HG03354 (cell line): ENCODE measurements at regions not wholly inside any gene's neighbourhood (a gene's known extent, or its start where the extent isn't known, plus 50 kb on each side); places are given as distances from the start of the nearest gene placed in this dataset.

Experiments
- ATAC-seq: cut with Tn5 transposase; IDR thresholded peaks from one replicate; pipeline ENCODE4 v1.9.1; 2021; ENCODE audit warnings: mild to moderate bottlenecking; ENCODE audit not compliant: unreplicated experiment, poor library complexity, severe bottlenecking

GRCh38 chr15:25946241-25946805 lies 83.2 kb upstream of the ATP10A start:
- ATAC-seq = no peak

- ATAC-seq = no peak
Observed at GRCh38 chr15:25944386-25944785, 81.3 kb upstream of the ATP10A start.

- ATAC-seq = no peak
Observed at GRCh38 chr15:25943831-25944230, 80.7 kb upstream of the ATP10A start.

GRCh38 chr15:25939122-25939521 lies 76.0 kb upstream of the ATP10A start:
- ATAC-seq = peak; percentile 97

GRCh38 chr15:25937796-25938195 lies 74.7 kb upstream of the ATP10A start:
- no peak for ATAC-seq

- no peak for ATAC-seq
Observed at GRCh38 chr15:25936004-25936403, 72.9 kb upstream of the ATP10A start.

GRCh38 chr15:25933456-25934158 lies 70.5 kb upstream of the ATP10A start:
- ATAC-seq = peak; percentile 79

- no peak for ATAC-seq
Observed at GRCh38 chr15:25932696-25933095, 69.6 kb upstream of the ATP10A start.

GRCh38 chr15:25931851-25932250 lies 68.7 kb upstream of the ATP10A start:
- no peak for ATAC-seq

- no peak for ATAC-seq
Observed at GRCh38 chr15:25930931-25931330, 67.8 kb upstream of the ATP10A start.
